ENCODE measurements at regions not wholly inside any gene's neighbourhood (a gene's known extent, or its start where the extent isn't known, plus 50 kb on each side); places are given as distances from the start of the nearest gene placed in this dataset.

DNA sequence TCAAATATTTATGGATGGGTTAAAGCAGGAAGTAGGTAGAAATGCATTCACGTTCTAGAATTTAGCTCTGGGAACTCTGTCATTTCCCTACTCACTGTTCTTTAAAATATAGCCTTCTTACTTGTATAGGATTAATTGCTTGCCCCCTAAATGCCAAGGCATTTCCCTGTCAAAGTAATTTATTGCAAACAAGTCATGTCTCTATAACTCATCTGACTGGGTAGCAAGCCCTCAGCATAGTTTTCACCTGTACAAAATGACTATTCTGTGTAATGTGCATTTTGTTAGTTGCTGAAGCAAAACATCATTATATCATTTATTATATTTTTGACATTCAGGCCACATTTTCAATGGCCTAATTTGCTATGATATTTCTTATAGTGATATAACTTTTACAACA is 1308.2 kb upstream of the EPHA6 start:
- TF ChIP-seq EZH2 (IDR thresholded peaks at IDR 0.05; ENCODE audit: borderline replicate concordance, low read length) = no peak

GRCh38 chr3:95508124-95508523 is 1306.3 kb upstream of the EPHA6 start:
- no peak overlapping the region for H3K4me2 ChIP-seq (ENCODE audit: low read length)
- no peak overlapping the region for H3K9ac ChIP-seq (ENCODE audit: low read length)
- no peaks in the 10 kb centered on the region for H3K27me3 ChIP-seq (ENCODE audit: insufficient read depth, low read length)
- no peak overlapping the region for H3K4me3 ChIP-seq (ENCODE audit: low read depth, low read length, poor library complexity, severe bottlenecking)
- H3K4me1 ChIP-seq (ENCODE audit: insufficient read depth, low read length, severe bottlenecking) = no peaks in the 10 kb centered on the region
- TF ChIP-seq EZH2 (IDR thresholded peaks at IDR 0.05; ENCODE audit: borderline replicate concordance, low read length) = no peak
- TF ChIP-seq CTCF (IDR thresholded peaks at IDR 0.05; ENCODE audit: low read length) = no peak
- no peaks in the 10 kb centered on the region for H3F3A ChIP-seq (ENCODE audit: insufficient read depth, low read length)
- H4K20me1 ChIP-seq (ENCODE audit: insufficient read depth, low read length) = no peaks in the 10 kb centered on the region
- no peaks in the 10 kb centered on the region for H3K9me3 ChIP-seq (ENCODE audit: low read length)
- H3K36me3 ChIP-seq (ENCODE audit: insufficient read depth, low read length) = no peaks in the 10 kb centered on the region
- no peak overlapping the region for H2AFZ ChIP-seq (ENCODE audit: low read length)
- no peaks in the 10 kb centered on the region for H3K79me2 ChIP-seq (ENCODE audit: insufficient read depth, low read length)
- H3K27ac ChIP-seq (ENCODE audit: low read depth, low read length, poor library complexity, severe bottlenecking) = no peak overlapping the region
- no peaks in the 10 kb centered on the region for H3K9me2 ChIP-seq (ENCODE audit: low read depth, low read length)

More for the DNA sequence above, 1308.2 kb upstream of the EPHA6 start:
- H3K79me2 ChIP-seq (ENCODE audit: insufficient read depth, low read length) = no peaks in the 10 kb centered on the region
- H2AFZ ChIP-seq (ENCODE audit: low read length) = no peak overlapping the region
- no peaks in the 10 kb centered on the region for H3K9me3 ChIP-seq (ENCODE audit: low read length)
- H3K9ac ChIP-seq (ENCODE audit: low read length) = no peak overlapping the region
- H4K20me1 ChIP-seq (ENCODE audit: insufficient read depth, low read length) = no peaks in the 10 kb centered on the region
- no peaks in the 10 kb centered on the region for H3K4me1 ChIP-seq (ENCODE audit: insufficient read depth, low read length, severe bottlenecking)
- no peaks in the 10 kb centered on the region for H3K27me3 ChIP-seq (ENCODE audit: insufficient read depth, low read length)
- H3K4me3 ChIP-seq (ENCODE audit: low read depth, low read length, poor library complexity, severe bottlenecking) = no peak overlapping the region
- no peak overlapping the region for H3K27ac ChIP-seq (ENCODE audit: low read depth, low read length, poor library complexity, severe bottlenecking)
- no peak overlapping the region for H3K4me2 ChIP-seq (ENCODE audit: low read length)
- H3K36me3 ChIP-seq (ENCODE audit: insufficient read depth, low read length) = no peaks in the 10 kb centered on the region
- H3K9me2 ChIP-seq (ENCODE audit: low read depth, low read length) = no peaks in the 10 kb centered on the region
- no peaks in the 10 kb centered on the region for H3F3A ChIP-seq (ENCODE audit: insufficient read depth, low read length)

GRCh38 chr3:95511828-95512227 is 1302.6 kb upstream of the EPHA6 start:
- Histone ChIP-seq H3K9me3 (ENCODE audit: low read length) (no peaks in the 10 kb centered on the region), H3K9ac (ENCODE audit: low read length) (no peak overlapping the region), H3K4me2 (ENCODE audit: low read length) (no peak overlapping the region), H4K20me1 (ENCODE audit: insufficient read depth, low read length) (no peaks in the 10 kb centered on the region), H3K79me2 (ENCODE audit: insufficient read depth, low read length) (no peaks in the 10 kb centered on the region), H3F3A (ENCODE audit: insufficient read depth, low read length) (no peaks in the 10 kb centered on the region), H3K9me2 (ENCODE audit: low read depth, low read length) (no peaks in the 10 kb centered on the region), H3K36me3 (ENCODE audit: insufficient read depth, low read length) (no peaks in the 10 kb centered on the region), H3K4me1 (ENCODE audit: insufficient read depth, low read length, severe bottlenecking) (no peaks in the 10 kb centered on the region), H3K27ac (ENCODE audit: low read depth, low read length, poor library complexity, severe bottlenecking) (no peak overlapping the region), H3K27me3 (ENCODE audit: insufficient read depth, low read length) (no peaks in the 10 kb centered on the region), H3K4me3 (ENCODE audit: low read depth, low read length, poor library complexity, severe bottlenecking) (no peak overlapping the region), H2AFZ (ENCODE audit: low read length) (no peak overlapping the region)
- TF ChIP-seq CTCF (IDR thresholded peaks at IDR 0.05; ENCODE audit: low read length) (no peak), EZH2 (IDR thresholded peaks at IDR 0.05; ENCODE audit: borderline replicate concordance, low read length) (no peak)

DNA sequence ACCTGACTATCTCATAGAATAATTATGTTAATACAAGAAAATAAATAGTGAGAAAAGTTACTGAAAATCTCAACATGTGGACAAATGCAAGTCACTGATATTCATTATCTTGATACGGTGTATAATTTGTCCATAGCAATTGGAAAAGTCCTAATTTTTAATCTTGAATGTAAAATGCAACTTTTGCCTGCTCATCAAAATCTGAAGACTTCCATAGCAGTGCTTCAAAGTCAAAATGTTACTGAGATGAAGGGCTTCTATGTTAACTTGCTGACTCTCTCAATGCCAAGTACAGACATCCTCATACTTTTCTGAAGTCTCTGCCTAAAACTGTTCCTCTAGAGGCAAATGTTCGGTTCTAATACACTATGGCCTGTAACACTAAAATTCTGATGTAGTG is 1300.1 kb upstream of the EPHA6 start:
- no peak overlapping the region for H3K4me2 ChIP-seq (ENCODE audit: low read length)
- TF ChIP-seq EZH2 (IDR thresholded peaks at IDR 0.05; ENCODE audit: borderline replicate concordance, low read length) (no peak), CTCF (IDR thresholded peaks at IDR 0.05; ENCODE audit: low read length) (no peak)
- no peaks in the 10 kb centered on the region for H3K79me2 ChIP-seq (ENCODE audit: insufficient read depth, low read length)
- H3K27me3 ChIP-seq (ENCODE audit: insufficient read depth, low read length) = no peaks in the 10 kb centered on the region
- no peaks in the 10 kb centered on the region for H3K36me3 ChIP-seq (ENCODE audit: insufficient read depth, low read length)
- H3K27ac ChIP-seq (ENCODE audit: low read depth, low read length, poor library complexity, severe bottlenecking) = no peak overlapping the region
- H3F3A ChIP-seq (ENCODE audit: insufficient read depth, low read length) = no peaks in the 10 kb centered on the region
- H3K9me2 ChIP-seq (ENCODE audit: low read depth, low read length) = no peaks in the 10 kb centered on the region
- no peaks in the 10 kb centered on the region for H3K9me3 ChIP-seq (ENCODE audit: low read length)
- H3K9ac ChIP-seq (ENCODE audit: low read length) = no peak overlapping the region
- no peaks in the 10 kb centered on the region for H3K4me1 ChIP-seq (ENCODE audit: insufficient read depth, low read length, severe bottlenecking)
- no peak overlapping the region for H2AFZ ChIP-seq (ENCODE audit: low read length)
- H3K4me3 ChIP-seq (ENCODE audit: low read depth, low read length, poor library complexity, severe bottlenecking) = no peak overlapping the region
- no peaks in the 10 kb centered on the region for H4K20me1 ChIP-seq (ENCODE audit: insufficient read depth, low read length)
